Testis (tissue), 2 donors: ENCODE measurements at regions not wholly inside any gene's neighbourhood (a gene's known extent, or its start where the extent isn't known, plus 50 kb on each side); places are given as distances from the start of the nearest gene placed in this dataset.

Experiments used
- CTCF ChIP-seq, 3 experiments: fragments of 450-650 bp in 2 of 3; fragments of 200-600 bp in 1 of 3; sonication (generic) in 1 of 3; IDR thresholded peaks; one replicate each; pipeline ENCODE4 v1.5.1; 2016 to 2019; ENCODE audit warnings: antibody characterized with exemption in 3 of 3, mild to moderate bottlenecking in 2 of 3, moderate library complexity in 1 of 3
- POLR2A ChIP-seq: fragments of 450-650 bp; IDR thresholded peaks from one replicate; pipeline ENCODE4 v1.6.1; 2017; ENCODE audit warnings: antibody characterized with exemption, mild to moderate bottlenecking, moderate library complexity

GRCh38 chr1:229885568-229886495 lies 181.2 kb upstream of the GALNT2 start:
- no peak for TF ChIP-seq POLR2A
- TF ChIP-seq CTCF (IDR thresholded peaks at IDR 0.05): no peak
